GM12878 (cell line): ENCODE measurements at regions not wholly inside any gene's neighbourhood (a gene's known extent, or its start where the extent isn't known, plus 50 kb on each side); places are given as distances from the start of the nearest gene placed in this dataset.

ENCODE experiments used
- ATAC-seq: fragments of 200-7000 bp; cut with Tn5 transposase; 3 replicates; pipeline ENCODE4 v1.9.1; 2020; ENCODE audit warnings: mild to moderate bottlenecking, moderate library complexity
- BruUV-seq: library from RNA; stranded (reverse); fragments of 400-500 nt; replicated peaks from 2 replicates; lab custom pipeline; 2021; lab: Mats Ljungman, UMichigan
- CTCF ChIA-PET: fragments of 300-600 bp; sonication (Branson Sonifier 250); formaldehyde crosslinking; extraction: SDS; loops from one replicate; lab custom pipeline; 2021; ENCODE audit warnings: inconsistent platforms; lab: Yijun Ruan, JAX
- POLR2A ChIA-PET: fragments of 350-600 bp; formaldehyde crosslinking; extraction: SDS; loops from one replicate; lab custom pipeline; 2021; ENCODE audit warnings: inconsistent platforms; lab: Charles Lee
- RAD21 ChIA-PET: fragments of 300-600 bp; sonication (Branson Sonifier 250); formaldehyde crosslinking; loops from one replicate; lab custom pipeline; 2023; ENCODE audit warnings: antibody characterized with exemption; ENCODE audit not compliant: unreplicated experiment; lab: Charles Lee
- SMC1A ChIA-PET: fragments of 300-600 bp; sonication (Branson Sonifier 250); formaldehyde crosslinking; loops from one replicate; lab custom pipeline; 2023; ENCODE audit not compliant: unreplicated experiment, uncharacterized antibody; lab: Charles Lee
- DNase-seq: peaks from one replicate; pipeline ENCODE4 v3.0.0-alpha.2; 2011; ENCODE audit warnings: low read depth, low spot score
- FAIRE-seq: peaks from 3 replicates; lab custom pipeline; 2011; peaks lifted over from hg19 to GRCh38; lab: Jason Lieb, UNC
- H2AFZ ChIP-seq: 2 replicates; pipeline ENCODE4 v1.6.0; 2011; ENCODE audit warnings: low read depth, low read length, control low read depth; ENCODE audit not compliant: control insufficient read depth
- H3K27ac ChIP-seq: 2 replicates; pipeline ENCODE4 v1.5.1; 2011; ENCODE audit warnings: control low read depth; ENCODE audit not compliant: control insufficient read depth, insufficient read depth
- H3K27me3 ChIP-seq, 2 experiments: replicated peaks in 1 of 2; 2 replicates each; pipeline versions ENCODE4 v1.6.0 to v1.6.1; 2011; ENCODE audit warnings: low read length in 1 of 2; ENCODE audit not compliant: control insufficient read depth in 2 of 2, insufficient read depth in 2 of 2
- H3K36me3 ChIP-seq, 2 experiments: 2 replicates each; pipeline ENCODE4 v1.5.1; 2011; ENCODE audit warnings: low read length in 1 of 2; ENCODE audit not compliant: control insufficient read depth in 2 of 2, insufficient read depth in 2 of 2
- H3K4me1 ChIP-seq: 2 replicates; pipeline ENCODE4 v1.6.1; 2011; ENCODE audit warnings: mild to moderate bottlenecking, low read length, moderate library complexity, mixed read lengths; ENCODE audit not compliant: control insufficient read depth, insufficient read depth
- H3K4me2 ChIP-seq: 2 replicates; pipeline ENCODE4 v1.6.0; 2011; ENCODE audit warnings: control low read depth; ENCODE audit not compliant: control insufficient read depth, insufficient read depth
- H3K4me3 ChIP-seq: fragments of 200-600 bp; sonication (generic); 2 replicates; pipeline ENCODE4 v1.5.1; 2016
- H3K79me2 ChIP-seq: 2 replicates; pipeline ENCODE4 v1.6.0; 2011; ENCODE audit warnings: low read length; ENCODE audit not compliant: control insufficient read depth, insufficient read depth
- H3K9ac ChIP-seq: 2 replicates; pipeline ENCODE4 v1.8.0; 2011; ENCODE audit warnings: low read length, control low read depth, mixed read lengths; ENCODE audit not compliant: control insufficient read depth, insufficient read depth
- H3K9me3 ChIP-seq: replicated peaks from 3 replicates; pipeline ENCODE4 v1.5.1; 2011; ENCODE audit warnings: mild to moderate bottlenecking, low read length; ENCODE audit not compliant: control insufficient read depth, insufficient read depth
- H4K20me1 ChIP-seq: 2 replicates; pipeline ENCODE4 v1.6.0; 2011; ENCODE audit not compliant: control insufficient read depth, insufficient read depth
- ATF7 ChIP-seq: fragments of 450-650 bp; IDR thresholded peaks from 2 replicates; pipeline ENCODE4 v1.6.1; 2016; ENCODE audit warnings: low read depth, mild to moderate bottlenecking
- BACH1 ChIP-seq: fragments of 450-650 bp; IDR thresholded peaks from 2 replicates; pipeline ENCODE4 v1.6.1; 2017; ENCODE audit warnings: mild to moderate bottlenecking, borderline replicate concordance
- CEBPZ ChIP-seq: fragments of 150-350 bp; IDR thresholded peaks from 2 replicates; pipeline ENCODE4 v1.6.1; 2016; ENCODE audit warnings: low read depth, low read length
- CUX1 ChIP-seq: IDR thresholded peaks from 2 replicates; pipeline ENCODE4 v1.6.1; 2012; ENCODE audit warnings: improper control_type of control experiment, low read depth, low read length; ENCODE audit not compliant: insufficient replicate concordance
- EED ChIP-seq: sonication (generic); IDR thresholded peaks from 2 replicates; pipeline ENCODE4 v1.6.1; 2016; ENCODE audit warnings: antibody characterized with exemption, low read depth
- HCFC1 ChIP-seq: fragments of 150-350 bp; IDR thresholded peaks from 2 replicates; pipeline ENCODE4 v1.6.1; 2014; ENCODE audit warnings: low read length
- HDAC2 ChIP-seq: fragments of 200-600 bp; sonication (generic); IDR thresholded peaks from 2 replicates; pipeline ENCODE4 v1.6.1; 2017
- RUNX3 ChIP-seq: IDR thresholded peaks from 2 replicates; pipeline ENCODE4 v1.6.1; 2012; ENCODE audit warnings: low read length, inconsistent platforms
- USF2 ChIP-seq: IDR thresholded peaks from 2 replicates; pipeline ENCODE4 v1.6.1; 2011; ENCODE audit warnings: low read depth, low read length, improper control_type of control experiment, borderline replicate concordance
- ZBTB11 ChIP-seq: fragments of 450-650 bp; formaldehyde crosslinking; IDR thresholded peaks from 2 replicates; pipeline ENCODE4 v1.5.0; 2022; ENCODE audit warnings: mild to moderate bottlenecking, missing genetic modification characterization
- ZNF207 ChIP-seq: fragments of 450-650 bp; IDR thresholded peaks from 2 replicates; pipeline ENCODE4 v1.6.1; 2014; ENCODE audit warnings: antibody characterized with exemption, mild to moderate bottlenecking, borderline replicate concordance
- WGBS: methylation state at CpG from one replicate; pipeline ENCODE4 v1.1.6; 2016; ENCODE audit warnings: low lambda C conversion rate; ENCODE audit not compliant: insufficient replicate concordance, insufficient coverage; ENCODE audit errors: missing lambda C conversion rate; 5-methylcytosine and 5-hydroxymethylcytosine counted together
- in situ Hi-C: fragments of 300-500 bp; cut with MboI; formaldehyde crosslinking; loops from 9 replicates; pipeline ENCODE4 v1.14.3; 2018; ENCODE audit warnings: mixed read lengths
- intact Hi-C: fragments of 100-400 bp; cut with micrococcal nuclease; formaldehyde crosslinking; loops from one replicate; pipeline ENCODE4 v1.14.2; 2022; ENCODE audit not compliant: unreplicated experiment

- no peak for DNase-seq
- no peak overlapping the region for H3K9ac ChIP-seq
- H4K20me1 ChIP-seq = no peaks in the 10 kb centered on the region
- H3K9me3 ChIP-seq = no peaks in the 10 kb centered on the region
- RAD21 ChIA-PET = no interaction called here
- no peak overlapping the region for H3K4me3 ChIP-seq
- no peaks in the 10 kb centered on the region for H3K36me3 ChIP-seq
- no peak for FAIRE-seq
- POLR2A ChIA-PET = no interaction called here
- no peak overlapping the region for H3K27ac ChIP-seq
- in situ Hi-C loops (no loop called here), intact Hi-C loops (no loop called here)
- no peak overlapping the region for H3K4me2 ChIP-seq
- peaks cover 0 to 1% of the 10 kb centered on the region in 2 experiments; a peak in 1 of 4 replicates for H3K27me3 ChIP-seq
- 21% methylated on average over 2 of the region's 2 CpGs for WGBS
- ATAC-seq = no peak
- CTCF ChIA-PET = no interaction called here
- BruUV-seq = no TSS peak
- H2AFZ ChIP-seq = no peak overlapping the region
- SMC1A ChIA-PET = interaction anchor here (1.4 kb wide), 1 partner anchor 10 kb away, joined by 3 read pairs; no protein-coding TSS in a partner anchor
- no peaks in the 10 kb centered on the region for H3K79me2 ChIP-seq
- H3K4me1 ChIP-seq = no peaks in the 10 kb centered on the region
- TF ChIP-seq RUNX3 (no peak), ZNF207 (no peak), ATF7 (no peak), CUX1 (no peak), EED (no peak), USF2 (no peak), CEBPZ (no peak), HCFC1 (no peak), ZBTB11 (CRISPR knock-in tag) (no peak), HDAC2 (no peak), BACH1 (no peak)
These were observed 218.7 kb downstream of the RBM43 start for GRCh38 chr2:151042964-151043363.
